PC-3 (cell line): ENCODE measurements at regions not wholly inside any gene's neighbourhood (a gene's known extent, or its start where the extent isn't known, plus 50 kb on each side); places are given as distances from the start of the nearest gene placed in this dataset.

Source experiments
- ATAC-seq: fragments of 200-7000 bp; cut with Tn5 transposase; 2 replicates; pipeline ENCODE4 v1.9.1; 2020; ENCODE audit warnings: mild to moderate bottlenecking, moderate library complexity
- BruUV-seq: library from RNA; stranded (reverse); fragments of 400-500 nt; replicated peaks from 2 replicates; lab custom pipeline; 2021; lab: Mats Ljungman, UMichigan
- CTCF ChIA-PET: fragments of 300-600 bp; sonication (Branson Sonifier 250); formaldehyde crosslinking; loops from one replicate; lab custom pipeline; 2022; ENCODE audit warnings: antibody characterized with exemption; lab: Charles Lee
- POLR2A ChIA-PET: fragments of 300-600 bp; sonication (Branson Sonifier 250); formaldehyde crosslinking; loops from one replicate; lab custom pipeline; 2022; ENCODE audit warnings: antibody characterized with exemption; ENCODE audit not compliant: unreplicated experiment; lab: Charles Lee
- DNase-seq: peaks from one replicate; pipeline ENCODE4 v3.0.0-alpha.2; 2015
- H2AFZ ChIP-seq: fragments of 300-600 bp; sonication (generic); 2 replicates; pipeline ENCODE4 v1.6.0; 2016; ENCODE audit warnings: antibody characterized with exemption, low read length
- H3F3A ChIP-seq: fragments of 300-600 bp; sonication (generic); one replicate; pipeline ENCODE4 v1.6.0; 2017; ENCODE audit warnings: antibody characterized with exemption, low read length, control low read depth, mild to moderate bottlenecking; ENCODE audit not compliant: unreplicated experiment
- H3K27ac ChIP-seq: fragments of 300-600 bp; sonication (generic); 2 replicates; pipeline ENCODE4 v1.5.1; 2016; ENCODE audit warnings: mild to moderate bottlenecking, low read length
- H3K27me3 ChIP-seq: fragments of 300-600 bp; sonication (generic); 2 replicates; pipeline ENCODE4 v1.6.1; 2016; ENCODE audit warnings: low read length, mixed read lengths
- H3K36me3 ChIP-seq: fragments of 300-600 bp; sonication (generic); 2 replicates; pipeline ENCODE4 v1.6.1; 2016; ENCODE audit warnings: low read depth, mixed run types, low read length, mixed read lengths
- H3K4me1 ChIP-seq: fragments of 300-600 bp; sonication (generic); 2 replicates; pipeline ENCODE4 v1.5.1; 2016; ENCODE audit warnings: low read length; ENCODE audit not compliant: insufficient read depth
- H3K4me2 ChIP-seq: fragments of 300-600 bp; sonication (generic); 2 replicates; pipeline ENCODE4 v1.6.0; 2016; ENCODE audit warnings: low read length
- H3K4me3 ChIP-seq: fragments of 300-600 bp; sonication (generic); 2 replicates; pipeline ENCODE4 v1.5.1; 2016; ENCODE audit warnings: mild to moderate bottlenecking, low read length, mixed read lengths
- H3K79me2 ChIP-seq: fragments of 300-600 bp; sonication (generic); 2 replicates; pipeline ENCODE4 v1.6.1; 2017; ENCODE audit warnings: low read length, mixed read lengths
- H3K9ac ChIP-seq: fragments of 300-600 bp; sonication (generic); 2 replicates; pipeline ENCODE4 v1.6.0; 2016; ENCODE audit warnings: mild to moderate bottlenecking, low read length
- H3K9me2 ChIP-seq: fragments of 300-600 bp; sonication (generic); replicated peaks from 2 replicates; pipeline ENCODE4 v1.6.1; 2016; ENCODE audit warnings: mixed run types, low read length, mixed read lengths
- H3K9me3 ChIP-seq: fragments of 300-600 bp; sonication (generic); 2 replicates; pipeline ENCODE4 v1.6.1; 2016; ENCODE audit warnings: low read length, mixed read lengths
- H4K20me1 ChIP-seq: fragments of 300-600 bp; sonication (generic); 2 replicates; pipeline ENCODE4 v1.6.1; 2016; ENCODE audit warnings: low read length, mixed read lengths
- CTCF ChIP-seq: fragments of 300-600 bp; sonication (generic); conservative IDR thresholded peaks from 2 replicates; pipeline ENCODE4 v1.5.1; 2017; ENCODE audit warnings: antibody characterized with exemption, low read depth, mild to moderate bottlenecking, low read length
- EZH2 ChIP-seq: fragments of 300-600 bp; sonication (generic); IDR thresholded peaks from one replicate; pipeline ENCODE4 v1.6.1; 2017; ENCODE audit warnings: antibody characterized with exemption, mild to moderate bottlenecking, low read length; ENCODE audit not compliant: unreplicated experiment
- EZH2phosphoT487 ChIP-seq: fragments of 300-600 bp; sonication (generic); IDR thresholded peaks from 2 replicates; pipeline ENCODE4 v1.6.1; 2018; ENCODE audit warnings: mild to moderate bottlenecking, antibody characterized with exemption, low read length, borderline replicate concordance
- intact Hi-C: fragments of 100-400 bp; cut with micrococcal nuclease; formaldehyde crosslinking; loops from 2 replicates; pipeline ENCODE4 v1.9.0; 2023

- no peaks in the 10 kb centered on the region for H3K4me1 ChIP-seq
- ChIA-PET CTCF (no interaction called here), POLR2A (no interaction called here)
- ATAC-seq: no peak
- H2AFZ ChIP-seq: no peak overlapping the region
- BruUV-seq: no TSS peak
- no peak overlapping the region for H3K9ac ChIP-seq
- H3K4me3 ChIP-seq: no peak overlapping the region
- no peak for TF ChIP-seq EZH2
- no peak for TF ChIP-seq EZH2phosphoT487
- no peak for TF ChIP-seq CTCF
- intact Hi-C loops: loop anchor here (10.0 kb wide), 1 partner anchor 121 kb away; no protein-coding TSS in a partner anchor
- H3K9me3 ChIP-seq: no peaks in the 10 kb centered on the region
- no peak overlapping the region for H3K4me2 ChIP-seq
- H3K9me2 ChIP-seq: no peaks in the 10 kb centered on the region
- DNase-seq: no peak
- H3K27me3 ChIP-seq: 0 out of 2 replicates have a peak, but pooled peaks cover 5% of the 10 kb centered on the region
- no peaks in the 10 kb centered on the region for H3F3A ChIP-seq
- no peaks in the 10 kb centered on the region for H3K36me3 ChIP-seq
- no peaks in the 10 kb centered on the region for H4K20me1 ChIP-seq
- no peaks in the 10 kb centered on the region for H3K79me2 ChIP-seq
- no peak overlapping the region for H3K27ac ChIP-seq
These were observed 256.5 kb upstream of the USP15 start for GRCh38 chr12:62003701-62004100.

- no TSS peak for BruUV-seq
- intact Hi-C loops: loop anchor here (2.0 to 10.0 kb wide), 2 partner anchors 119 to 187 kb away; a partner anchor contains a TSS
These were observed 254.6 kb upstream of the USP15 start for GRCh38 chr12:62005615-62006014.

More at GRCh38 chr12:62005615-62006014, 254.6 kb upstream of the USP15 start:
- no peak overlapping the region for H3K9ac ChIP-seq
- DNase-seq: no peak
- no peak overlapping the region for H3K27ac ChIP-seq
- H3K36me3 ChIP-seq: no peaks in the 10 kb centered on the region
- no peaks in the 10 kb centered on the region for H3K9me2 ChIP-seq
- no peaks in the 10 kb centered on the region for H3K9me3 ChIP-seq
- no peaks in the 10 kb centered on the region for H3K27me3 ChIP-seq
- no peaks in the 10 kb centered on the region for H3K4me1 ChIP-seq
- CTCF ChIA-PET: interaction anchor here (0.7 kb wide), 1 partner anchor 118 kb away, joined by 5 read pairs; no protein-coding TSS in a partner anchor
- H3K79me2 ChIP-seq: no peaks in the 10 kb centered on the region
- no peak overlapping the region for H2AFZ ChIP-seq
- H4K20me1 ChIP-seq: no peaks in the 10 kb centered on the region
- ATAC-seq: no peak
- no peak overlapping the region for H3K4me3 ChIP-seq
- POLR2A ChIA-PET: no interaction called here
- TF ChIP-seq EZH2phosphoT487 (no peak), CTCF (no peak), EZH2 (no peak)
- no peak overlapping the region for H3K4me2 ChIP-seq
- H3F3A ChIP-seq: no peaks in the 10 kb centered on the region
